IPS DF 6.9 (cell line): ENCODE measurements at regions not wholly inside any gene's neighbourhood (a gene's known extent, or its start where the extent isn't known, plus 50 kb on each side); places are given as distances from the start of the nearest gene placed in this dataset.

Experiments
- DNase-seq: peaks from one replicate; pipeline ENCODE4 v3.0.0-alpha.2; 2013; ENCODE audit warnings: low read depth, low spot score
- H3K27ac ChIP-seq: one replicate; pipeline ENCODE4 v1.5.1; 2013; ENCODE audit warnings: low read length, control low read depth
- H3K27me3 ChIP-seq: 2 replicates; pipeline ENCODE4 v1.6.1; 2013; ENCODE audit warnings: mild to moderate bottlenecking, low read length; ENCODE audit not compliant: control insufficient read depth, insufficient read depth
- H3K36me3 ChIP-seq: 2 replicates; pipeline ENCODE4 v1.6.1; 2013; ENCODE audit warnings: low read length; ENCODE audit not compliant: control insufficient read depth, insufficient read depth
- H3K4me1 ChIP-seq: 2 replicates; pipeline ENCODE4 v1.6.1; 2013; ENCODE audit warnings: low read length; ENCODE audit not compliant: control insufficient read depth, insufficient read depth
- H3K4me3 ChIP-seq: 2 replicates; pipeline ENCODE4 v1.5.1; 2013; ENCODE audit warnings: mild to moderate bottlenecking, low read length
- H3K9me3 ChIP-seq: 2 replicates; pipeline ENCODE4 v1.6.1; 2013; ENCODE audit warnings: low read length, inconsistent platforms; ENCODE audit not compliant: control insufficient read depth, insufficient read depth
- WGBS: extraction: QIAGEN DNeasy Blood & Tissue Kit; methylation state at CpG from one replicate; pipeline ENCODE4 v1.1.7; 2013; ENCODE audit warnings: mixed read lengths, missing lambda C conversion rate; ENCODE audit not compliant: insufficient read length, insufficient coverage; 5-methylcytosine and 5-hydroxymethylcytosine counted together

- no CpG with 5 or more reads among the region's 3 CpGs for WGBS
- no peak overlapping the region for H3K27ac ChIP-seq
- H3K9me3 ChIP-seq = no peaks in the 10 kb centered on the region
Measured at GRCh38 chr3:159837725-159838124, 150.9 kb upstream of the IL12A start.

GRCh38 chr3:159838938-159839337 lies 149.7 kb upstream of the IL12A start:
- Histone ChIP-seq H3K4me3 (no peak overlapping the region), H3K4me1 (no peaks in the 10 kb centered on the region), H3K9me3 (no peaks in the 10 kb centered on the region), H3K36me3 (no peaks in the 10 kb centered on the region), H3K27me3 (no peaks in the 10 kb centered on the region), H3K27ac (no peak overlapping the region)
- WGBS = no CpG with 5 or more reads among the region's 2 CpGs
- DNase-seq = no peak

More at GRCh38 chr3:159837725-159838124, 150.9 kb upstream of the IL12A start:
- Histone ChIP-seq H3K36me3 (no peaks in the 10 kb centered on the region), H3K27me3 (no peaks in the 10 kb centered on the region), H3K4me3 (no peak overlapping the region), H3K4me1 (no peaks in the 10 kb centered on the region)
- no peak for DNase-seq

- Histone ChIP-seq H3K4me1 (no peaks in the 10 kb centered on the region), H3K27me3 (no peaks in the 10 kb centered on the region), H3K27ac (no peak within 1 kb of the TSS), H3K9me3 (no peaks in the 10 kb centered on the region), H3K4me3 (peak within 1 kb of the TSS; percentile 57; the same call in 1 of the 2 replicates), H3K36me3 (no peaks in the 10 kb centered on the region)
- DNase-seq = peak; percentile 45
- WGBS = no CpG with 5 or more reads among the region's 30 CpGs
Measured at GRCh38 chr3:159839561-159840379, 148.9 kb upstream of the IL12A start, which contains the start of gene SCHIP1. Gene SCHIP1, plus strand, starts transcription at chr3:159839861.

- H3K36me3 ChIP-seq = no peaks in the 10 kb centered on the region
- H3K4me1 ChIP-seq = no peaks in the 10 kb centered on the region
- H3K27me3 ChIP-seq = no peaks in the 10 kb centered on the region
- no peak overlapping the region for H3K4me3 ChIP-seq
- no peak overlapping the region for H3K27ac ChIP-seq
- DNase-seq = no peak
- WGBS = no CpG with 5 or more reads among the region's 3 CpGs
- H3K9me3 ChIP-seq = no peaks in the 10 kb centered on the region
Measured at GRCh38 chr3:159840703-159841299, 147.8 kb upstream of the IL12A start.

GRCh38 chr3:159841766-159842165 lies 146.9 kb upstream of the IL12A start:
- no peak overlapping the region for H3K4me3 ChIP-seq
- no peak overlapping the region for H3K27ac ChIP-seq
- DNase-seq = no peak
- H3K4me1 ChIP-seq = no peaks in the 10 kb centered on the region
- H3K36me3 ChIP-seq = no peaks in the 10 kb centered on the region
- H3K9me3 ChIP-seq = no peaks in the 10 kb centered on the region
- no CpG with 5 or more reads among the region's 1 CpG for WGBS
- no peaks in the 10 kb centered on the region for H3K27me3 ChIP-seq

GRCh38 chr3:159843840-159844730 lies 144.6 kb upstream of the IL12A start:
- H3K27me3 ChIP-seq = no peaks in the 10 kb centered on the region
- H3K27ac ChIP-seq = no peak overlapping the region
- no peak overlapping the region for H3K4me3 ChIP-seq
- no peaks in the 10 kb centered on the region for H3K4me1 ChIP-seq
- no peak for DNase-seq
- no peaks in the 10 kb centered on the region for H3K36me3 ChIP-seq
- H3K9me3 ChIP-seq = no peaks in the 10 kb centered on the region
- WGBS = no CpG with 5 or more reads among the region's 7 CpGs

- H3K27me3 ChIP-seq = no peaks in the 10 kb centered on the region
- no CpG with 5 or more reads among the region's 4 CpGs for WGBS
- no peaks in the 10 kb centered on the region for H3K9me3 ChIP-seq
- no peak overlapping the region for H3K27ac ChIP-seq
- no peak for DNase-seq
- no peaks in the 10 kb centered on the region for H3K36me3 ChIP-seq
- no peak overlapping the region for H3K4me3 ChIP-seq
- no peaks in the 10 kb centered on the region for H3K4me1 ChIP-seq
Measured at GRCh38 chr3:159844801-159845261, 143.8 kb upstream of the IL12A start.

- H3K4me3 ChIP-seq = no peak overlapping the region
- no peaks in the 10 kb centered on the region for H3K36me3 ChIP-seq
- no CpG with 5 or more reads among the region's 3 CpGs for WGBS
- H3K27ac ChIP-seq = no peak overlapping the region
- no peaks in the 10 kb centered on the region for H3K4me1 ChIP-seq
- no peaks in the 10 kb centered on the region for H3K27me3 ChIP-seq
- no peaks in the 10 kb centered on the region for H3K9me3 ChIP-seq
- DNase-seq = no peak
Measured at GRCh38 chr3:159845737-159846136, 142.9 kb upstream of the IL12A start.

GRCh38 chr3:159846255-159846654 lies 142.4 kb upstream of the IL12A start:
- no peak for DNase-seq
- no peaks in the 10 kb centered on the region for H3K36me3 ChIP-seq
- no peaks in the 10 kb centered on the region for H3K9me3 ChIP-seq
- no CpG with 5 or more reads among the region's 1 CpG for WGBS
- no peaks in the 10 kb centered on the region for H3K4me1 ChIP-seq
- H3K27me3 ChIP-seq = no peaks in the 10 kb centered on the region
- no peak overlapping the region for H3K4me3 ChIP-seq
- H3K27ac ChIP-seq = no peak overlapping the region
